Fibroblast of pulmonary artery (primary cell): ENCODE measurements at regions not wholly inside any gene's neighbourhood (a gene's known extent, or its start where the extent isn't known, plus 50 kb on each side); places are given as distances from the start of the nearest gene placed in this dataset.

ENCODE experiments used
- DNase-seq: peaks from one replicate; pipeline ENCODE4 v3.0.0-alpha.2; 2010; ENCODE audit warnings: low read depth
- H3K4me3 ChIP-seq: replicated peaks from 2 replicates; pipeline ENCODE4 v1.5.1; 2011; ENCODE audit warnings: low read depth, mild to moderate bottlenecking, control low read depth, low read length, moderate library complexity
- CTCF ChIP-seq: IDR thresholded peaks from 2 replicates; pipeline ENCODE4 v1.5.1; 2011; ENCODE audit warnings: mild to moderate bottlenecking, control low read depth, low read length, inconsistent platforms; ENCODE audit errors: missing control alignments

- no peak for TF ChIP-seq CTCF
- no peak overlapping the region for H3K4me3 ChIP-seq
- no peak for DNase-seq
These were observed 263.8 kb upstream of the NDST3 start for GRCh38 chr4:117770269-117771102.

- TF ChIP-seq CTCF: no peak
- H3K4me3 ChIP-seq: no peak overlapping the region
- no peak for DNase-seq
These were observed 262.5 kb upstream of the NDST3 start for GRCh38 chr4:117771647-117772337.

- no peak overlapping the region for H3K4me3 ChIP-seq
- no peak for TF ChIP-seq CTCF
- no peak for DNase-seq
These were observed 261.0 kb upstream of the NDST3 start for GRCh38 chr4:117773064-117773936.

GRCh38 chr4:117777721-117778120 is 256.6 kb upstream of the NDST3 start:
- DNase-seq: peak; percentile 17
- TF ChIP-seq CTCF: no peak
- no peak overlapping the region for H3K4me3 ChIP-seq

- DNase-seq: no peak
- no peak for TF ChIP-seq CTCF
- no peak overlapping the region for H3K4me3 ChIP-seq
These were observed 250.6 kb upstream of the NDST3 start for GRCh38 chr4:117783716-117784115.

- no peak overlapping the region for H3K4me3 ChIP-seq
These were observed 250.0 kb upstream of the NDST3 start for GRCh38 chr4:117784266-117784665.

More at GRCh38 chr4:117784266-117784665, 250.0 kb upstream of the NDST3 start:
- DNase-seq: no peak
- TF ChIP-seq CTCF: no peak
